Stimulated activated CD8-positive, alpha-beta memory T cell treated with anti-CD3 and anti-CD28 coated beads, Interleukin-2, amount 100 ng/mL, for 48 hours (primary cell): ENCODE measurements at regions not wholly inside any gene's neighbourhood (a gene's known extent, or its start where the extent isn't known, plus 50 kb on each side); places are given as distances from the start of the nearest gene placed in this dataset.
"Not testable (repeated sequence)": the region's sequence is repeated elsewhere in the genome, so short reads cannot be mapped to it uniquely, and the experiment has no call there.

Experiments
- DNase-seq, 2 donors: peaks; one replicate each; pipeline ENCODE4 v3.0.0-alpha.2; 2020; ENCODE audit warnings: low read depth in 2 of 2

DNA sequence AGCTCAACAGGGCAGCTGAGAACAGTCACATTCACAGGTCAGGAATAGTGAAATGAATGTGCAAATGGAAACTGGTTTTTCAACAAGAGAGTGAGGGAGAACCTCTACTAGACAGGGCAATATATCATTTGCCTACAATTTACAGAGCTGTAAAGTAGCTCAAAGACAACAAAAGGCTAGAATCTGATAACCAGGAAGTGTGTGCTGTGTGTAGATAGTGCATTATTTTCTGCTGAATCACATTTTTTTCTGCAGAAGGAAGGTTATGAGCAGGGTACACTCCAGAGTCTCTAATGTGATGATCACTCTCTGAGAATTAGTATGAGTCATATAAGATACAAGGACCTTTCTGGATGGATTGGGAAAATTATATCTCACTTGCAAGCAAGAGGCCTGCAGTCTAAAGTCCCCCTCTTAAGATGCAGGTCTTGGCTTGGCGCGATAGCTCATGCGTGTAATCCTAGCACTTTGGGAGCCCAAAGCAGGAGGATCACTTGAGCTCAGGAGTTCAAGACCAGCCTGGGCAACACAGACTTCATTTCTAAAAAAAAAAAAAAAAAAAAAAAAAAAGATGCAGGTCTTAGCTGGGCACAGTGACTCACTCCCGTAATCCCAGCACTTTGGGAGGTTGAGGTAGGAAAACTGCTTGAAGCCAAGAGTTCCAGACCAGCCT, 59.9 kb upstream of the COBL start:
- DNase-seq: no peak

DNA sequence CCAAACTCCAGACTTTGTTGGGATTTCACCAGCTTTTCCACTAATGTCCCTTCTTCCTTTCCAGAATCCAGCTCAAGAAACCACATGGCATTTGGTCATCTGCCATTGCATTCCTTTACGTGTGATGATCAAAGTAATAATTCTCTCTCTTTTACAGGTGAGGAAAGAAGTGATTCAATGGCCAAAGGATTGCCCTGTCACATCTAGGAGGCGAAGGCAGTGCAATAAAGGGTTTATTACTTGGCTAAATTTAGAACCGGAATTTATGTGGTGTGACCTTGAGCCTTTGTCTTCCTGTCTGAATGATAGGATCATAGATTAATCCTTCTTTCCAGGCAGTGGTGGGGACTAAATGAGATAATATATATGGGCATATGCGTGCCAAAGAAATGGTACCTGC, 58.3 kb upstream of the COBL start:
- no peak for DNase-seq

DNA sequence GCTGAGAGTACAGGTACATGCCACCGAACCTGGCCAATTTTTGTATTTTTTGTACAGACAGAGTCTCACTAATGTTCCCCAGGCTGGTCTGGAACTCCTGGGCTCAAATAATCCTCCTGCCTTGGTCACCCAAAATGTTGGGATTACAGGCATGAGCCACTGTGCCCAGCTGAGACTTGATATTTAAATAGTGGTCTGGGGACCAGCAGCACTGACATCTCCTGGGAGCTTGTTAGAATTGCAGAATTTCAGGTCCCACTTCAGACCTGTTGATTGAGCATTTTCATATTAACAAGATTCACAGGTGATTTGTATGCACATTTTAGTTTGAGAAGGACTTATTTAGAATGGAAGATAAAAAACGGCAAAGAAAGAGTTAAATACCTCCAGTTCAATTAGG, 57.0 kb upstream of the COBL start:
- not testable (repeated sequence) for DNase-seq

DNA sequence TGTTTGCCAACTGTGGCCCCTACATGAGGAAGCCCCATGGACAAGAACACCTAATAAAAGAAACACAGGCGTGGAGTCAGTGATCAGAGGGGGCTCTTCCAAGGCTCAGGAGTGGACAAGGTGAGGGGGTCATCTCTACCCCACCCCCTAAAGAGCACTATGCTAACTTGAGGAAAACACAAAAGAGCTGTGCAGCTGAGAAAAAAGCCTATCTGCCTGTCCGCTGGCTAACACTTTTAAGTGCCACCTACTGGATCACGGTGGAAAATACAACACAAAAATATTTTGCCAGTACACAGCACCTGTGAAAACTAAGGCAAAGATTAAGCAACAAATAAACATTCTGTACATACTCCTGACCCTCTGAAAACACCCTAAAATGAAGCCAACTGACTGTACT, 53.1 kb upstream of the COBL start:
- no peak for DNase-seq

DNA sequence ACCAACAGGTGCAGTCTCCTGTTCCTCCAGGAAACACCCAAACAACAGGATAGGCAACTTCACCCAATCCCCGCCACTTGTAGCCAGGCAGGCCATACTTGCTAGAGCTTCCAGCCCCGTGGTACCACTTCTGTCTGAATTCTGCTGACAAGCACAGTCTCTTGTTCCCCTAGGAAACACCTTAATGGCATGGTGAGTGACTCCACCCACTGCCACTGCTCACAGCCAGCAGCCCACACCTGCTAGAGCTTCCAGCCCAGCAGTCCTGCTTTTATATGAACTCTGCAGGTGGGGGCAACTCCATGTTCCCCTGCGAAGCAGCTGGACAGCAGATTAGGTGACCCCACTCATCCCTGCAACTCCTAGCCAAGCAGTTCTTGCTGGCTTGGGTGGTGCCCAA, 52.6 kb upstream of the COBL start:
- not testable (repeated sequence) for DNase-seq

DNA sequence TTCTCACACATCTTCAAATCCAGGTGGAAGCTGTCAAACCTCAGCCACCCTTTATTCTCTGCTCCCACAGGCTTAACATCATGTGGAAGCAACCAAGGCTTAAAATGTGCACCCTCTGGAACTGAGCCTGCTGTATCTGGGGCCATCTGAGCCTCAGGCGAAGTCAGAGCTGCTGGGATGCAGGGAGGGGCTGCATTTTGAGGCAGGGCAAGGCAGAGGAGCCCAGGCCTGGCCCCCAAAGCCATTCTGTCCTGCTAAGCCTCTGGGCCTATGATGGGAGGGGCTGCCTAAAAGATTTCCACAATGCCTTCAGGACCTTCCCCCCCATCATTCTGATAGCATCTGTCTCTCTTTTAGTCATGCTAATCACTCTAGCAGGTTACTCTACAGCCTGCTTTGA, 51.7 kb upstream of the COBL start:
- no peak for DNase-seq

DNA sequence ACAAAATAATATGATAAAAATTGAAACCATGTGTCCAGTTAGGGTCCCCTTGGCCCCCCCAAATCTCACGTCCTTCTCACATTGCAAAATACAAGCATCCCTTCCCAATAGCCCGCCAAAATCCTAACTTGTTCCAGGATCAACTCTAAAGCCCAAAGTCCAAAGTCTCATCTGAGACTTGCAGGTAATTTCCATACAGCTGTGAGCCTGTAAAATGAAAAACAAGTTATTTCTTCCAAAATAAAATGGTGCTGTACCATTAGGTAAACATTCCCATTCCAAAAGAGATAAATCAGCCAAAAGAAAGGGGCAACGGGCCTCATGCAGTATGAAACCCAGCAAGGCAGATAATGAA, 51.0 kb upstream of the COBL start:
- DNase-seq: no peak

DNA sequence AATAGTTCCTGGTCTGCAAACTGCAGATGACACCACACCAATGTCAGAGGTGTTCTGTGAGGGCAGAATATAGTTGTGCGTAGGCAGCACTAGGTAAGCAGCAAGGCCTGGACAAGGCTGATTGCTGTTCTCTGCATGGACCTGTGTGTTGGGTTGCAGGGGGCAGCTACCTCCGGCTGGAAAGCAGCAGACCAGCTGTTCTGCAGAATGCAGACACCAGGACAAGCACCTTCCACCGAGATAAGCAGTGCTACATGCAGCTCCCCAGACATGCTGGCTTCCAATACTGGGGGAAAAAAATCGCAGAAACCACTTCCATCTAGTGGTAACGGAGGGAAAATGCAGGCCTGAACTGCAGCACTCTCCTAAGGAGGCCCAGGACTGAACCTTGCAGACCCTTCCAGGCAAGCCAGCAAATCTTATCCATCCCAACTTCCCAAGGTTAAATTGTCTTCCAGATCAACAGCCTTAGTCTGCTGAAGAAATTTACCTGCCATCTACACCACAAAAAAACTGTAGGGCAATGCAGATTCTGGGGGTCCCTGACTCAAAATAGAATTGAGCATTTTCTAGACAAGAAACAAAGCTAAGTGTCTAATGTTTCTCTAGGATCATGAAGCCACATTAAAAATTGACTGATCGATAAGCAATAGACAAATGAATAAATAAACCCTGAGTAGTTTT, 50.5 kb upstream of the COBL start:
- no peak for DNase-seq
